ENCODE measurements at regions not wholly inside any gene's neighbourhood (a gene's known extent, or its start where the extent isn't known, plus 50 kb on each side); places are given as distances from the start of the nearest gene placed in this dataset.

DNA sequence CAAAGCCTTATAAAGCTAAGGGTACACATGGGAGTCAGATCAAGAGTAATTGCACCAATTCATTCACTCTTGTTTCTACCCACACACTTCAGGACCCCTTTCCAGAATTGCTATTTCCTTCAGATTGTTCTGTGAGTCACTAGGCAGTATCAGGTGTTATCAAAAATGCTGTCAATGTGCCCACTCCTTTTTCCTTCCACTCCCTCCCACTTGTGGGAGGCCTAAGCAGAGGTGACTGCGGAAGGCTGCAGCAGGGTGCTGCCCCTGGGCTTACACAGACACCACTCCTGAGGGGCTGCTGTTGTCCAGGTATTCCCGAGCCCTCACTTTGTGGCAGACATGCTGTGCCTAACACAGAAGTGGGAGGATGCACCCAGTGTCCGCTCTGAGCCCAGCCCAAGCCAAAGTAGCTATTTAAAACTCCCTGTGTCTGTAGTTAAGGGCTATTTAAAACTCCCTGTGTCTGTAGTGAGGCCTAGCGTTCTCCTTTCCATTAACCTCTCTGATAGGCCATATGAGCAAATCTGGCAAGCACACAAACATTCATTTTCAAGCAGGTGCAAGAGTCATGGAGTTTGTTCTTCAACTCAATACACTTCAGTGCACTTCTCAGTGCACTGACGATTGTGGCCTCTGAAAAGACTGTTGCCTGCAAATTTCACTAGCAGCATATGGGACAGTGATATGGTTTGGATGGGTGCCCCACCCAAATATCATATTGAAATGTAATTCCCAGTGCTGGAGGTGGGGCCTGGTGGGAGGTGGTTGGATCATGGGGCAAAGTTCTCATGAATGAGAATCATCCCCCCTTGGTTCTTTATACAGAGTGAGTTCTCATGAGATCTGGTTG, 117.8 kb downstream of the PHLDA1 start:
- no peak for TF ChIP-seq POLR2A (IDR thresholded peaks at IDR 0.05)
- TF ChIP-seq, protein P1, sequence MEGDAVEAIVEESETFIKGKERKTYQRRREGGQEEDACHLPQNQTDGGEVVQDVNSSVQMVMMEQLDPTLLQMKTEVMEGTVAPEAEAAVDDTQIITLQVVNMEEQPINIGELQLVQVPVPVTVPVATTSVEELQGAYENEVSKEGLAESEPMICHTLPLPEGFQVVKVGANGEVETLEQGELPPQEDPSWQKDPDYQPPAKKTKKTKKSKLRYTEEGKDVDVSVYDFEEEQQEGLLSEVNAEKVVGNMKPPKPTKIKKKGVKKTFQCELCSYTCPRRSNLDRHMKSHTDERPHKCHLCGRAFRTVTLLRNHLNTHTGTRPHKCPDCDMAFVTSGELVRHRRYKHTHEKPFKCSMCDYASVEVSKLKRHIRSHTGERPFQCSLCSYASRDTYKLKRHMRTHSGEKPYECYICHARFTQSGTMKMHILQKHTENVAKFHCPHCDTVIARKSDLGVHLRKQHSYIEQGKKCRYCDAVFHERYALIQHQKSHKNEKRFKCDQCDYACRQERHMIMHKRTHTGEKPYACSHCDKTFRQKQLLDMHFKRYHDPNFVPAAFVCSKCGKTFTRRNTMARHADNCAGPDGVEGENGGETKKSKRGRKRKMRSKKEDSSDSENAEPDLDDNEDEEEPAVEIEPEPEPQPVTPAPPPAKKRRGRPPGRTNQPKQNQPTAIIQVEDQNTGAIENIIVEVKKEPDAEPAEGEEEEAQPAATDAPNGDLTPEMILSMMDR (IDR thresholded peaks at IDR 0.05 in 8 of 11, conservative IDR thresholded peaks at IDR 0.05 in 3 of 11), result no peak
- no peak for TF ChIP-seq POLR2AphosphoS5 (IDR thresholded peaks at IDR 0.05)

All from spleen (tissue), 7 donors.